Nucleus accumbens (tissue), 56 donors: ENCODE measurements at regions not wholly inside any gene's neighbourhood (a gene's known extent, or its start where the extent isn't known, plus 50 kb on each side); places are given as distances from the start of the nearest gene placed in this dataset.
"Not testable (repeated sequence)": the region's sequence is repeated elsewhere in the genome, so short reads cannot be mapped to it uniquely, and the experiment has no call there.

ENCODE experiments used
- DNase-seq, 56 donors: peaks; one replicate each; lab custom pipeline; 2025; lab: John Stamatoyannopoulos, UW

DNA sequence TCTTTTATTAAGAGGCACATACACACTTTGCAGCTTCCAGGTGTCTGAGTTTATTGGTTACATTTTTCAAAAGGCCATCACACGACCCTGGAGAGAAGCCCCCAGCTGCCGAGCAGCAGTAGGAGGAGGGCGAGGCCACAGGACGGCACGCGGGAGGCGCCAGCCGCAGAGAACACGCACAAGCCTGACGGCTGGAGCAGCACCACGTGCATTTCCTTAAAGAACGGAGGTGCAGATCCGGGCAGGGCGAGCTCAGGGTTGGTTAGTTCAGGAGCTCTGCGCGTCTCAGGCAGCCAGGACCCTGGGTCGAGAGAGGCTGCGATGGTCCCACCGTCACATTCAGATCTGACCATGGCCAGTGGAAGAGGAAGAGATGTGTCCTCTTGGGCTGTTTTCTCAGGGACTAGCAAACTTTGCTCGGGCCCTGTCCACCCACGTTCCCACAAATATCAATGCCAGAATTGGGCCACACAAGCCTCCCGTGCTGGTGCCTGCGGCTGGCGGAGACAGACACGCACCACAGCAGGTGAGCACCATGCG is 121.4 kb upstream of the AFDN start:
- no peak for DNase-seq

DNA sequence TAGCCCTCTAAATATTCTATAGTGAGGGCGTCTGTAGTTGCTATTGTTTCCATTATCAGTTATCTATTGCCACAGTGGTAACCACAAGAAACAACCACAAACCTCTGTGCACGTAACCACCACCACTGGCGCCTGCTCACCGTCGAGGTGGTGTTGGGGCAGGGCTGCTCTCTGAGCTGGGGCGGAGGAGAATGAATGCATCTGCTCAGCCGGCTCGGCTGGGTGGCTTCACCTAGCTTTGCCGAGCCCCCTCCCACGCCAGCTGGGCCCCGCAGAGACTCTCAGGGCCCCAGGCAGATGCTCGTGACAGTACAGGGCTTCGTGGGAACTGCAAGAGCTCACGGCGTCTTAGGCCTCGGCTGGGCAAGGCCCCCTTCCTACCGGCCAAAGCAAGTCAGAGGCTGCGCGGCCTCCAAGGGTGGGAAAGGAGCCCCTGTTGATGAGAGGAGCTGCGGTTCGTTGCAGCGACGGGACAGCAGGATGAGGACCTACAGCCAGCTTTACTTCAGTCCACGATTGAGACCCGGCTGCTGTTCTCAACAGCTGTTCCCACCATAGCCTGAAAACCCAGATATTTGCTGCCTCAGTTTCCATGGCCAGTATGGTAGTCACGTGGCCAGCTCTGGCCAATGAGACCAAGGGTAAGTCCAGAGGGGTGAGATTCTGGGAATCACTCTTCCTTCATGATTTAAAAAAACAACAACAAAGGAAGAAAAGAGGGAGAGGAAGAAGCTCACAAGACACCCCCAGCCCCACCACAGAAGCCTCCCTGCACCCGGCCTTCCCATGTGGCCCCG is 120.2 kb upstream of the AFDN start:
- DNase-seq, result no peak

DNA sequence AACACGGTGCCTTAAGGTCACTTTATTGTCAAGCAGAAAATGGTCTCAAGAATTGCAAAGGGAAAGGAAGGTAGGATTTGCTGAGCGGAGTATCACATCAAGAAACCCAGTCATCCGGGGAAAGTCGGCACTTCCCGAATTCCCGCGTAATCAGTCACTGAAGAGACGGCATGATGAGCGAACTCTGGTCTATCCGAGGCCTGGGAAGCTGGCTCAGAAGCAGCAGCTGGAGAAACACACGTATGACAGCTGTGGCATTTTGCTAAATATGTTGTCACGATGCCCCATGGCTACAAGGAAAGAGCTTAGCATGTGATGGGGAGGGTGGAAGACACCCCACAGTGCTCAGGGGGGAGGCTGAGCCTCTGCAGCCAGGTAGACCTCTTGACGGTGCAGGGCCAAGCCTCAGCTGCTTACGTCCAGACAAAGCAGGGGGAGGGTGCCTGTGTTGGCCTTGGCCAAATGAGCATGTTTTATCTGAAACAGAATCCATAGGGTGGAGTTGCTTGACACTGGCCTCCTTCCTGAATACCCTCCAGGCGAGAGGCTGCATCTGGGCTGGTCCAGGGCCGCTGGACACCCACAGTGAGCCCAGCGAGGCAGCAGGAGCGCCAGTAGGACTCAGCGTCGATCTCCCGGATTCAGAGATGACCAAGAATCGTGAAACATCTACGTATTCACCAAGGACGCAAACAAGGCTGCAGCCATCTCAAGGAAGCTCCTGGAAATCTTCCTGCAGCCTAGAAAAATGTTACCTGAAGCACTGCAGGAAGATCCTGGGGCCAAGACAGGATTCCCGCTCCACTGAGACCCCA is 118.8 kb upstream of the AFDN start:
- DNase-seq, result no peak

DNA sequence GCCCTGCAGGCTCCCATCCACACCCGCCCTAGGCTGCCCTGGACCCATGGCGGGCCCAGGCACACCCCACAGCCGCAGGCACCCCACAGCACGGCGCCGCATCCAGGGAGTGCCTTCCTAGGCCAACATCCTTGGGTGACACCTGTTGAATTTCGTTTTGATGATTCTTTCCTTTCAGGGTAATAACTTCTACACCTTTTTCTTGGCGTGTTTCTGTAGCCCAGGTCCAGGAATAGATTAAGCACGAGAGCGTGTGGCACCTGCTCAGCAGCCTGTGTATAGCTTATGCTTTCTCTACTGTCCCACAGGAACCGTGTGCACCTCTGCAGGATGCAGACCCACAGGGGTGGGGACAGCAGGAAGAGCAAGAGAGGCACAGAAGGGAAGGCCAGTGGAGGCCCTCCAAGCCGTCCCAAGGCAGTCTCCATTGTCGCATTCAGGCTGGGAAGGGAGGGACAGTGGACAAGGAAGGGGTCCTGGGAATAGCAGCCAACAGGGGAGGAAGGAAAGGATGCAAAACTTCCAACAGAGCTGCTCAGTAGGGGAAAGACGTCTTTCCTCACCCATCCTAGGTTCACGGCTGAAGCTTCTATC is 118.1 kb upstream of the AFDN start:
- no peak for DNase-seq

DNA sequence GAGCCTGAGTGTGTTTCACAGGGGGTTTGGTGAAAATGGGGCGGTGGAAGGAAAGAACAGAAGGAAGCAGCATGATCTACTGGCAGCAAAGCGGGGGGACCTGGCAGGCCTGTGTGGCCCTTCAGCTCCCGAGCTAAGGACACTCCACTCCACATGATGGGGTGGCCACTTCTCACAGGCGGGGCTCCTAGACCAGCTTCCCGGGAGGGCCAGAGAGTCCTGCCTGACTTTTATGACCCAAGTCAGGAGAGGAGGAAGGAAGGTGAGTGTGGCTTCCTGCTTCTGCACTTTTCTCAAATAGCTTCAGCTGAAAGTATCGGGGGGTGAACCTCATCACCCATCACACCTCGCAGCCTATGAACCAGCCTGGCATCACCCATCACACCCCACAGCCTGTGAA is 117.5 kb upstream of the AFDN start:
- no peak for DNase-seq

DNA sequence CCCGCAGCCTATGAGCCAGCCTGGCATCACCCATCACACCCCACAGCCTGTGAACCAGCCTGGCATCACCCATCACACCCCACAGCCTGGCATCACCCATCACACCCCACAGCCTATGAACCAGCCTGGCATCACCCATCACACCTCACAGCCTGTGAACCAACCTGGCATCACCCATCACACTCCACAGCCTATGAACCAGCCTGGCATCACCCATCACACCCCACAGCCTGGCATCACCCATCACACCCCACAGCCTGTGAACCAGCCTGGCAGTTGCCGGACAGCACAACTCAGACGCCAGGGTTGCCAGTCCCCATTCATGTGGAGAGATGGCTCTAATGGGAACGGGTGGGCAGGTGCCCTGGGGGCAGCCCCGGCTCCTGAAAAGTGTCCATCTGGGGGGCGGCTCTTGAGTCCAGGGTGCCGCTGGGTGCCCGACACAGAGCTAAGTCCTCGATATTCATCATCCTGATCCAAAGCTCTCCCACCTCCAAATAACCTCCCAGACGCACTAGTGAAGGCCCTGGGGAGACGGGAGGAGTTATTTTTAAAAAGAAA is 116.9 kb upstream of the AFDN start:
- not testable (repeated sequence) for DNase-seq

DNA sequence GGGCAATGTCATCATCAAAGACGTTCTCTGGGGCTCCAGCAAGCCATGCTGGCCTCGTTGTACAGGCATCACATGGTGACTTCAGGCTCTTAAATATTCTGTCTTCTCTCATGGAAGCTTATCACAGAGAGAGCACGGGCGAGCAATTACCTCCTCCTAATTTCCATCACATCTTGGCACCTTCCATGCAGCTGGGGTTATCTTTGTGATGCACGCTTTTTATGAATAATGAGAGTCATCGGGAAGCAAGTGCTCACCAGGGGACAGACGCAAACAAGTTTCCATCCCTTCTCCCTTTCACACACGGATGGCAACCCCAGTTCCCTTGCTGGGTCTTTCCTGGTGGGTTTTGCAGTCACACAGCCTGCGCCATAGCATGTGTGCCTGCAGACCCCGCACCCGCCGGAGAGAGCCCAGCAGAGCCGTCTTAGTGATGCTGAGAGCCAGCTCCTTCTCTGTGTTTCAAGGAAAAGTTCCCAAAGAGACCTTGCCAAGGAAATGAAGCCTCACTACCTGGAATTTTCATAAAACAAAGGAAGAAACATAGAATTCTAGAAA is 116.3 kb upstream of the AFDN start:
- DNase-seq, result no peak

DNA sequence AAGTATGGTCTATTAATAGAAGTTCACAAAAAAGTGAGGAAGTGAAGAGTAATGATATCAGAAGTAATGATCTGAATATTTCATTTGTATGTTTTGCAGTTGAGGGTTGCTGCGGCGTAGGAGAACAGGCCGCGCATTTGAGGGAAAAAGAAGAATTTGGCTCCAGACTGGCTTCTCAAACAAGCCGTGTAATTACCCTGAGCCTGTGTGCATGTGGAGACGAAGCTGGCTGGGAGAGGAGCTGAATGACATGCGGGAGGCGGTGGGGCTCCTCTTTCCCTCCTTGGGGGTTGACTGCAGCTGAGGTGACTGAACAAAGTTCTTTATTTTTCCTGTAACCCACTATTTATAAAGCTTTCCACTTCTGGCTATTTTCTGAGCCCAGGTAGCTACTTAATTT is 115.5 kb upstream of the AFDN start:
- no peak for DNase-seq

DNA sequence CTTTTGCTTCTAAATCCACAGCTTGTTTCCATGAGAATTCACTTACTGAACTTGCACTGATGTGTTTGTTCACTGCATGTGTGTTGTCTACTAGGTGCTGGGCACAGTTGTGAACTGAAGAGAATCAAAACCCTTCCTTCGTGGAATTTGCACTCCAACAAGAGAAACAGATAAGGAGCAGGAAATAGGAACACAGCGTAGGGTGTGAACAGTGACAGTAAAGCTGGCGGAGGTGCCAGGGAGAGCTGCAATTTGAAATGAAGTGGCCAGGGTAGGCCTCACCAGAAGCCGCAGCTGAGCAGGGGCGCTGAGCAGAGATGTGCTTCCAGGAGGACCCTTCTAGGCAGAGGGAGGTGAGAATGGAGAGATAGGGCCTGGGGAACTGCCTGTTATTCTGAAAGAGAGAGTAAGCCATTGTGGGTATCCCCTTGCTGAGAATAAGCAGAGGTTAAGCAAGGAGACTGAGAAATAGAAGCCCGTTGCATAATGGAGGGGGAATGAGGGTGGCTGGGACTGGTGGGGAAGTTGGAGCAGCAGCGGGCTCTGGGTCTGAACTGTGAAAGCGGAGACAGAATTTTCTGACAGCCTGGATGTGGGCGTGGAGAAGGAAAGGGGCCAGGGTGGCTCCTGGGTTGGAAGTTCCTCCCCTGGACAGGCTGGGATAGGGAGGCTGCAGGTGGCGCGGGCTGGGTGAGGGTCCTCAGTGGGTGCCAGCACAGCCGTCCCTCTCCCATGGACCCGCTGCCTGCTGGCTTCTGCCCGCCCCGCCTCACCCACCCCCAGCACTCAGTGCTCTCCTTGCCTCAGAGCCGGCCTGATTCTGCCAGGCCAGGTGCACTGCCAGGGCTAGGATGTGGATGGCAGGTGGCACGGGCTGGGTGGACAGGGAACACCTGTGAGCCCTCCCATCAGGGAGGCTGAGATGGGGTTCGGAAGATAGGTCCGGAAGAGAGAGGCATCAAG is 114.7 kb upstream of the AFDN start:
- DNase-seq, result no peak

DNA sequence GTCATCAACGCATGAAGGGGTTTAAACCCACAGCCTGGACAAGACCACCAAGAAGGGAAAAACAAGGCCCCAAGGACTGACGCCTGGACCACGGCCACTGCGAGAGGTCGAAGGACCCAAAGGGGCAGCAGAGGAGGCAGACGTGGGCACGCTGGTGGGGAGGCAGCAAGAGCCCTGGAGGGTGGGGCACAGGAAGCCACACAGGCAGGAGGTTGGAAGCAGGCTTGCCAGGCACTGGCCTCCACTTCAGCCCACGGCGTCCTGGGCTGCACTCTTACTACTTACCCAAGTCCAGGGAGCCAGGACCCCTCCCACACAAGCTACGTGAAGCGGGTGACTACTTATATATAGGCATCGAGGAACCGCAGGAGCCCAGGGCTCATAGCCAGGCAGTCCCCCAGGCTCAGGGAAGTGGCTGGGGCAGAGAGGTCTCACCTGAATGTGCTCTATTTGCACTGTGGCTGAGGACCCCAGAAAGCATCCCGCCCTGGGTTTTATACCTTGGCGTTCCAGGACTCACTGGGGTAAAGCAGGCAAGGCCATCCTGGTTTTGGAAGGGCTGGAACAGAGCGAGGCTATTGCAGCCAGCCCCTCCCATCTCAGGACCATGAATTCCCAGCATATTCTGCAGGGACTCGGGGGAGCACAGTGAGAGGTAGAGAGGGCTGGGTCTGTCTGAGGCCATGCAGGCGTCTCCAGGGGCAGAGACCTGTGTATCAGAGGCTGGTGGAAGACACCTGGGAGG is 113.8 kb upstream of the AFDN start:
- no peak for DNase-seq

DNA sequence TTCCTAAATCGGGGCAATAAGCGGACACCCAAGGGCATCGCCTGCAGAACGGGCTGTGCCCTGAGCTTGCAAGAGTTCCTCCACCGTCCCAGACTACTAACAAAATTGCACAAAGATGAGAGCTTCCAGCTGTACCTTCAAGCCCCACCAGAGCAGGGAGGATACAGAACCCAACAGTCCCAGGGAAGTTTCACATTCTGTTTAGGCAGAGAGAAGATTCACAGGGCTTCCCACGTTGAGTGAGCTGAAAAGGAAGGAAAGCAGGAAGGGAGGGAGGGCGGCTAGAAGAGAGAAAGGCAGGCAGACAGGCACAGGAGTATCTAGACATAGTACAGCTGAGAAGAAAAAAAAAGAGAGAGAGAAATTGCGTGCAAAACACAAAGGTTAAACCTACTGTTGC is 112.6 kb upstream of the AFDN start:
- DNase-seq, result no peak

DNA sequence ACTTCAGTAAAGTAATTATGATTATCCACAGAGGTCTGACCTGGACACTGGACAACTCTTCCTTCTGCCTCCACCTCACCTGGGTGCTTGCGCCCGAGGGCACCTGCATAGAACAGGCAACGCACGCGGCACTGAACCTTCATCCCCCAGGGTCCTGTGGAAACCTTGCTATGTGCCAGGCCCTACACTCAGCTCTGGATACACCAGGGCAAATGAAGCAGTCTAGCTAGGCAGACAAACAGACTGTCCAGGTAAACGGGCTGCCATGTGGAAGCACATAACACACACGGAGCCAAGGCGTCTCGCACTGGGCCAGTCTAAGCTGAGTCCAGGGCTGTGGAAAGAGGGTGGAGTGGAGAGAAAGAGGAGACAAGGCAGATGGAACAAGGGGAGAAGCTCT is 109.3 kb upstream of the AFDN start:
- no peak for DNase-seq

DNA sequence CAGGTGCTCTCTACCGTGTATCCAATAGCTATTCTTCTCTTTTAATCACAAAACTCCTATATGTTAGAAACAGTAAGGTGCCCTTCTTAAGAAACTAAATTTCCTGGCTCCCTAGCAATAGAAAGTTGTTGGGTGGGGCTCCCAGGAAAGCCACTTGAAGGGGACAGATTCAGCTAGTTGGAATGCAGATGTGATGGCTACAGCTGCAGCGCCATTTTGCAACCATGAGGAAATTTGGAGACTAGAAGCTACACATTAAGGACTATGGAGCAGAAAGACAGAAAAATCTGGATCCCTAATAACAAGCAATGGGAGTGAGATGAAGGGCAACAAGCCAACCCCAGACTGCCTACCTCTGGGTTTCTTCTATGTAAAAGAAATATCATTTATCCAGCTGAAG is 108.8 kb upstream of the AFDN start:
- no peak for DNase-seq

DNA sequence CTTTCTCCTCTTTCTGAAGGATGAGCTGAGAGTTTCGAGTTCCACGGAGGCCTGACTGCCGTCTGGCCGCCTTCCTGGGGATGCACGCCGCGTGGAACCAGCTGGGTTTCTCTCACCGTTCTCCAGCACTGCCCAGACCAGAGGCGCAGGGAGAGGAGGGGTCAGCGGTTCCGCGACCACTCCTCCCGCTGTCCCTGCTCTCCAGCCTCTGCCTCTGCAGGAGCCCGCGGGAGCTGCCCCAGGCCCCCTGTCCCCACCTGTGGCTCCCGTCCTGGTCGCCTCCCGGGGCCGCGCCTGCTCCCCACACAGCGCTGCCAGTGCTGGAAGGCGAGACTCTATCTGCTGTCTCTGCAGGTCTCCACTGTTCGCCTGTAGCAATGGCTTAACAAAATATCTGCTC is 106.8 kb upstream of the AFDN start:
- DNase-seq, result no peak

DNA sequence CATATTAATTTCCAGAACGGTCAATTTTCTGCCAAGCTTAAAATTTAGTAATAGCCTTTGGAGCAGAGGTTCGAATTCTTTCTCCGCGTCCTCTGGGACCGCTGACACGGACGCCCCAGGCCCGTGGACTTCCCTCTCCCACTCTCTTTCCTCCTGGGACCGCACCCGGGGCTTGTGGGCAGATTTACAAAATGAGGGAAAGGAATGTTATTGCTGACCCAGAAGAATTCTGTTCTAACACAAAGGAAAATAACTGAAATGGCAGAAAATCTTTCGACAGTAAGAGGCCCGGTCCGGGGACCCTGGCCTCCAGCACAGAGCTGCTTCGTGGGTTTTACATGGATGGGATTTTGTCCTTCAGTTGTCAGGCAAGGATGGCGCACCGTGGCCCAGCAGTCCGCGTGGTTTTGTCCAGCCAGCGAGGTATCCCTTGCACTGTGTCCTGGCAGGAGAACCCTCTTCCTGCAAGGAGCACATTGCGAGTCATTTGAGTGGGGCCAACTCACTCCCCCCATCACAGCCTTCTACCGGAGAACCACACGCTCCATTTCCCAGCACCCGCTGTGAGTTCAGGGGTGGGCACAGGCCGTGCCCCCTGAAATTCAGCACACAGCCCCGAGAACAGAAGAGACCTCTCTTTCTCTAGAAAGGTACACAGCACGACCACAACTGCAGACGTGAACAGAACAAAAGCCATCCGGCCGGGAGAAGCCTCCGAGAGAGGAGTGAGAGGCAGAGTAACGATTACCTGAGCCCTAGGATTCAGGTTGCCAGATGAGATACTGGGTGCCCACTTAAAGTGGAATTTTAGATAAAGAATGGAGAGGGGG is 106.0 kb upstream of the AFDN start:
- DNase-seq, result no peak

DNA sequence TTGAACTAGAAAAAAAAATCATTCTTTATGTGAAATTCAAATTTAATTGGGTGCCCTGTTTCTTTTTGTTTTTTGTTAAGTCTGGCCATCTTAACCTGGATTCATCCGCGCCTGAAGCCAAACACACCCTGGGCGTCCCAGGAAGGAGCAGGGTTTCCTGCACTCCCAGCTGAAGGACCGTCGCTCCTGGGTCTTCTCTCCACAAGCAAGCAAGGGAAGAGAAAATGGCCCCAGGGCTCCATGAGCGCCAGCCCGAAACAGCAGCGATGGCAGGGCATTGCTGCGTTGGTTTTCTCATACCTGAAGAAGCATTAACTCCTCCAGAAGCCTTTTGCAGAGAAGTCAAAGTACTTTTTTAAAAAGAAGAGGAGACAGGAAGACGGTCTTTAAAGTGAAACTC is 105.4 kb upstream of the AFDN start:
- no peak for DNase-seq

DNA sequence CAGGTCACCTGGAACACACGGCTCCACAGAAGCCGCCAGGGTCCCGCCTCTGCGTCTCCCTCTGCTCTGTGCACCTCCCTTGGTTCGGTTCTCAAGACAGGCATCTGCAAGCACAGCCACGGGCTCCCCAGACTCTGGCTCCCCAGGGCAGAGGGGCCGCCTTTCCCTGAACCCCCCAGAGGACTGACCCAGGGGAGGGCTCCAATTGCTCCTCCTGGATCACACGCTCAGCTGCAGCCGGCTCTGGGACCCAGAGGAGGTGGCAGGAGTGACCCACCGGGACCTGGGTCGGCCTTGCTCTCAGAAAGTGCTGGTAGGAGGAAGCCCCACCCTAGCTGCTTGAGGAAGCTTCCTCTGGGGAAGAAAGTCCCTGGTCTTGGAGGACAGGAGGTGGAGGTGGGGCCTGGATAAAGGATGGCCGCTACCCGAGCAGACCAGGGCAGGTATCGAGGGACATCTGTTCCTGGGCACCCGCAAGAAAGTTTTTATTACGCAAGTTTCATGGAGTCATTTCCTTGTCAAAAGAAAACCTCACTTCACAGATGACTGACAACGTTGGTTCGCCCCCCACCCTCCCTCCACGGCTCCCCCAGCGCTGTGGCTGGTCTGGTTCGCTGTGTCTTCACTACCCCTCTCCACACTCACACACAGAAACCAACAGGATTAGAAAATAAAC is 103.9 kb upstream of the AFDN start:
- no peak for DNase-seq
